HEK293 (cell line): ENCODE measurements at regions not wholly inside any gene's neighbourhood (a gene's known extent, or its start where the extent isn't known, plus 50 kb on each side); places are given as distances from the start of the nearest gene placed in this dataset.

Source experiments
- CTCF ChIP-seq: fragments of 450-650 bp; formaldehyde crosslinking; IDR thresholded peaks from 2 replicates; pipeline ENCODE4 v1.5.1; 2016; ENCODE audit warnings: missing biosample characterization, missing genetic modification characterization
- HOXD13 ChIP-seq: sonication (generic); formaldehyde crosslinking; IDR thresholded peaks from 2 replicates; pipeline ENCODE4 v1.8.0; 2022; ENCODE audit warnings: missing genetic modification reagents, borderline replicate concordance
- PBX3 ChIP-seq: sonication (generic); formaldehyde crosslinking; IDR thresholded peaks from 2 replicates; pipeline ENCODE4 v1.8.1; 2022; ENCODE audit warnings: mild to moderate bottlenecking, moderate library complexity, missing genetic modification reagents
- SALL2 ChIP-seq: fragments of 450-650 bp; formaldehyde crosslinking; IDR thresholded peaks from 2 replicates; pipeline ENCODE4 v1.5.0; 2017; ENCODE audit warnings: missing biosample characterization, mild to moderate bottlenecking, missing genetic modification characterization, borderline replicate concordance
- YY1 ChIP-seq: fragments of 450-650 bp; formaldehyde crosslinking; IDR thresholded peaks from 2 replicates; pipeline ENCODE4 v1.5.1; 2018; ENCODE audit warnings: missing biosample characterization, missing genetic modification characterization
- ZBTB10 ChIP-seq: fragments of 450-650 bp; formaldehyde crosslinking; IDR thresholded peaks from 2 replicates; pipeline ENCODE4 v1.5.1; 2016; ENCODE audit warnings: missing biosample characterization, missing genetic modification characterization
- ZNF10 ChIP-seq: fragments of 450-650 bp; formaldehyde crosslinking; IDR thresholded peaks from 2 replicates; pipeline ENCODE4 v1.5.1; 2017; ENCODE audit warnings: missing biosample characterization, missing genetic modification characterization
- ZNF24 ChIP-seq: fragments of 450-650 bp; formaldehyde crosslinking; IDR thresholded peaks from 2 replicates; pipeline ENCODE4 v1.5.1; 2016; ENCODE audit warnings: missing biosample characterization, missing genetic modification characterization
- ZNF274 ChIP-seq, 2 experiments: fragments of 200-500 bp in 1 of 2; fragments of 450-650 bp in 1 of 2; sonication (Bioruptor generic) in 1 of 2; formaldehyde crosslinking in 1 of 2; IDR thresholded peaks; 2 replicates each; pipeline versions ENCODE4 v1.5.1 to v1.6.1; 2014 to 2016; ENCODE audit warnings: borderline replicate concordance in 1 of 2, inconsistent platforms in 1 of 2, low read length in 1 of 2, missing biosample characterization in 1 of 2, missing genetic modification characterization in 1 of 2
- ZNF37A ChIP-seq: fragments of 450-650 bp; IDR thresholded peaks from 2 replicates; pipeline ENCODE4 v1.5.1; 2018; ENCODE audit warnings: missing biosample characterization, missing genetic modification characterization
- ZNF433 ChIP-seq: fragments of 450-650 bp; formaldehyde crosslinking; IDR thresholded peaks from 2 replicates; pipeline ENCODE4 v1.5.1; 2016; ENCODE audit warnings: missing biosample characterization, missing genetic modification characterization, low read depth
- ZNF501 ChIP-seq: fragments of 450-650 bp; formaldehyde crosslinking; IDR thresholded peaks from 2 replicates; pipeline ENCODE4 v1.5.1; 2016; ENCODE audit warnings: missing biosample characterization, missing genetic modification characterization
- ZNF623 ChIP-seq: fragments of 450-650 bp; formaldehyde crosslinking; IDR thresholded peaks from 2 replicates; pipeline ENCODE4 v1.5.1; 2016; ENCODE audit warnings: missing biosample characterization, missing genetic modification characterization
- ZSCAN30 ChIP-seq: fragments of 450-650 bp; IDR thresholded peaks from 2 replicates; pipeline ENCODE4 v1.5.1; 2018; ENCODE audit warnings: missing biosample characterization, mild to moderate bottlenecking, missing genetic modification characterization, moderate library complexity

- TF ChIP-seq YY1, result no peak
- TF ChIP-seq CTCF (tag by site-specific recombination), result no peak
- no peak for TF ChIP-seq ZNF274 (IDR thresholded peaks at IDR 0.05; ENCODE audit: low read length)
- TF ChIP-seq ZNF274 (tag by site-specific recombination; IDR thresholded peaks at IDR 0.05; ENCODE audit: borderline replicate concordance), result no peak
- no peak for TF ChIP-seq ZNF501 (tag by site-specific recombination)
- TF ChIP-seq ZNF10 (tag by site-specific recombination), result no peak
- no peak for TF ChIP-seq HOXD13
- no peak for TF ChIP-seq ZNF433 (tag by site-specific recombination)
- TF ChIP-seq ZBTB10, result no peak
- TF ChIP-seq ZNF37A (tag by site-specific recombination), result no peak
- TF ChIP-seq ZNF623 (tag by site-specific recombination), result no peak
- TF ChIP-seq SALL2 (tag by site-specific recombination), result no peak
- no peak for TF ChIP-seq PBX3 (CRISPR knock-in tag)
- no peak for TF ChIP-seq ZSCAN30
- TF ChIP-seq ZNF24, result no peak
Measured at GRCh38 chr6:103154779-103155572, 1704.7 kb downstream of the HACE1 start.
